ENCODE measurements at regions not wholly inside any gene's neighbourhood (a gene's known extent, or its start where the extent isn't known, plus 50 kb on each side); places are given as distances from the start of the nearest gene placed in this dataset.

GRCh38 chr12:124136796-124137195 is 158.1 kb upstream of the RFLNA start:
- no peak for TF ChIP-seq CTCF (IDR thresholded peaks at IDR 0.05)
- no peak for TF ChIP-seq TCF7L2 (IDR thresholded peaks at IDR 0.05; ENCODE audit: low read depth, low read length)

Measured in Panc1 (cell line).